Vagina (tissue), 2 donors: ENCODE measurements at regions not wholly inside any gene's neighbourhood (a gene's known extent, or its start where the extent isn't known, plus 50 kb on each side); places are given as distances from the start of the nearest gene placed in this dataset.

Source experiments
- POLR2A ChIP-seq, 2 donors: fragments of 450-650 bp; IDR thresholded peaks; one replicate each; pipeline ENCODE4 v1.6.1; 2017; ENCODE audit warnings: antibody characterized with exemption in 2 of 2, mild to moderate bottlenecking in 2 of 2, moderate library complexity in 2 of 2
- TF ChIP-seq, protein P1 (sequence below), 3 experiments: fragments of 450-650 bp in 2 of 3; fragments of 200-600 bp in 1 of 3; sonication (generic) in 1 of 3; IDR thresholded peaks; one replicate each; pipeline ENCODE4 v1.5.1; 2017 to 2019; ENCODE audit warnings: antibody characterized with exemption in 3 of 3, mild to moderate bottlenecking in 2 of 3, moderate library complexity in 2 of 3

DNA sequence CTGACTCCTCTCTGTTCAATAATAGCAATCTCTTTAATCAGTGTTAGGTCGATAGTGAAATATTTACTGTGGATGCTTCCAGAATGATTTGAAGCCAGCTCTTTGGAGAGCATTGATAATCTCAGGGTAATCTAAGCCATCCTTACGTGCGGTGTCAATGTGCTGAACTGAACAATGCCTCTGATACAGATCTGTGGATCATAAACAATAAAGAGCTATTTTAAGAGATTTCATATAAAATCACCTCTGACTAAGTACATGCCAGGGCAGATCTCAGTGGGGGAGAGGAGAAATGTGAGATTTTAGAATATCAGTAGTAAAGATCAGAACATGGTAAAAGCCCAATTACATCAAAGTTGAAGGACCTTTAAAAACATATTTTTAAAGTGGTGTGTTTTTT is 319.3 kb upstream of the GBE1 start:
- TF ChIP-seq POLR2A (IDR thresholded peaks at IDR 0.05) = no peak
- TF ChIP-seq, protein P1, sequence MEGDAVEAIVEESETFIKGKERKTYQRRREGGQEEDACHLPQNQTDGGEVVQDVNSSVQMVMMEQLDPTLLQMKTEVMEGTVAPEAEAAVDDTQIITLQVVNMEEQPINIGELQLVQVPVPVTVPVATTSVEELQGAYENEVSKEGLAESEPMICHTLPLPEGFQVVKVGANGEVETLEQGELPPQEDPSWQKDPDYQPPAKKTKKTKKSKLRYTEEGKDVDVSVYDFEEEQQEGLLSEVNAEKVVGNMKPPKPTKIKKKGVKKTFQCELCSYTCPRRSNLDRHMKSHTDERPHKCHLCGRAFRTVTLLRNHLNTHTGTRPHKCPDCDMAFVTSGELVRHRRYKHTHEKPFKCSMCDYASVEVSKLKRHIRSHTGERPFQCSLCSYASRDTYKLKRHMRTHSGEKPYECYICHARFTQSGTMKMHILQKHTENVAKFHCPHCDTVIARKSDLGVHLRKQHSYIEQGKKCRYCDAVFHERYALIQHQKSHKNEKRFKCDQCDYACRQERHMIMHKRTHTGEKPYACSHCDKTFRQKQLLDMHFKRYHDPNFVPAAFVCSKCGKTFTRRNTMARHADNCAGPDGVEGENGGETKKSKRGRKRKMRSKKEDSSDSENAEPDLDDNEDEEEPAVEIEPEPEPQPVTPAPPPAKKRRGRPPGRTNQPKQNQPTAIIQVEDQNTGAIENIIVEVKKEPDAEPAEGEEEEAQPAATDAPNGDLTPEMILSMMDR (IDR thresholded peaks at IDR 0.05) = no peak
